ENCODE measurements at regions not wholly inside any gene's neighbourhood (a gene's known extent, or its start where the extent isn't known, plus 50 kb on each side); places are given as distances from the start of the nearest gene placed in this dataset.

GRCh38 chr12:45102818-45103217, 51.9 kb upstream of the DBX2 start:
- DNase-seq = no peak

- no peak for DNase-seq
Observed at GRCh38 chr12:45105996-45106395, 55.1 kb upstream of the DBX2 start.

GRCh38 chr12:45112306-45112705, 61.4 kb upstream of the DBX2 start:
- no peak for DNase-seq

- DNase-seq = no peak
Observed at GRCh38 chr12:45121224-45121623, 70.3 kb upstream of the DBX2 start.

- no peak for DNase-seq
Observed at GRCh38 chr12:45122768-45123380, 72.0 kb upstream of the DBX2 start.

- DNase-seq = no peak
Observed at GRCh38 chr12:45124485-45125155, 73.7 kb upstream of the DBX2 start.

GRCh38 chr12:45125997-45126396, 75.1 kb upstream of the DBX2 start:
- DNase-seq = no peak

GRCh38 chr12:45128637-45129036, 77.7 kb upstream of the DBX2 start:
- DNase-seq = no peak

GRCh38 chr12:45130881-45131281, 80.0 kb upstream of the DBX2 start:
- DNase-seq = peak; percentile 62

- no peak for DNase-seq
Observed at GRCh38 chr12:45131506-45131905, 80.6 kb upstream of the DBX2 start.

- DNase-seq = no peak
Observed at GRCh38 chr12:45138609-45139008, 77.3 kb upstream of the ANO6 start.

GRCh38 chr12:45148006-45148405, 67.9 kb upstream of the ANO6 start:
- no peak for DNase-seq

GRCh38 chr12:45148619-45149018, 67.3 kb upstream of the ANO6 start:
- DNase-seq = no peak

GRCh38 chr12:45165284-45165683, 50.6 kb upstream of the ANO6 start:
- no peak for DNase-seq

GRCh38 chr12:45166056-45166455, 49.8 kb upstream of the ANO6 start:
- DNase-seq = no peak

Data from activated CD4-positive, alpha-beta T cell treated with anti-CD3 and anti-CD28 coated beads for 48 hours (primary cell).